Activated T-helper 1 cell treated with Interleukin-2 at 50 U/mL for 16 hours (primary cell): ENCODE measurements at regions not wholly inside any gene's neighbourhood (a gene's known extent, or its start where the extent isn't known, plus 50 kb on each side); places are given as distances from the start of the nearest gene placed in this dataset.

Experiments
- DNase-seq: peaks from one replicate; pipeline ENCODE4 v3.0.0-alpha.2; 2020; ENCODE audit warnings: low read depth

GRCh38 chr2:12286347-12286746 lies 430.4 kb upstream of the TRIB2 start:
- DNase-seq, result no peak

- no peak for DNase-seq
Observed at GRCh38 chr2:12287220-12287751, 429.4 kb upstream of the TRIB2 start.

- DNase-seq, result no peak
Observed at GRCh38 chr2:12288048-12288447, 428.7 kb upstream of the TRIB2 start.

GRCh38 chr2:12289120-12289802 lies 427.5 kb upstream of the TRIB2 start:
- DNase-seq, result no peak

- DNase-seq, result no peak
Observed at GRCh38 chr2:12291303-12291702, 425.4 kb upstream of the TRIB2 start.

GRCh38 chr2:12293874-12294273 lies 422.9 kb upstream of the TRIB2 start:
- DNase-seq, result no peak

- DNase-seq, result no peak
Observed at GRCh38 chr2:12295856-12296519, 420.7 kb upstream of the TRIB2 start.

- no peak for DNase-seq
Observed at GRCh38 chr2:12296915-12297314, 419.8 kb upstream of the TRIB2 start.

GRCh38 chr2:12298352-12298751 lies 418.4 kb upstream of the TRIB2 start:
- no peak for DNase-seq

GRCh38 chr2:12299431-12299830 lies 417.3 kb upstream of the TRIB2 start:
- no peak for DNase-seq

- no peak for DNase-seq
Observed at GRCh38 chr2:12300019-12300602, 416.6 kb upstream of the TRIB2 start.

GRCh38 chr2:12300927-12301326 lies 415.8 kb upstream of the TRIB2 start:
- DNase-seq, result no peak

GRCh38 chr2:12302140-12302539 lies 414.6 kb upstream of the TRIB2 start:
- DNase-seq, result no peak

GRCh38 chr2:12302691-12303090 lies 414.0 kb upstream of the TRIB2 start:
- no peak for DNase-seq

- DNase-seq, result no peak
Observed at GRCh38 chr2:12303181-12304030, 413.3 kb upstream of the TRIB2 start.

GRCh38 chr2:12304564-12305171 lies 412.1 kb upstream of the TRIB2 start:
- no peak for DNase-seq

- DNase-seq, result no peak
Observed at GRCh38 chr2:12305931-12306330, 410.8 kb upstream of the TRIB2 start.

- no peak for DNase-seq
Observed at GRCh38 chr2:12310399-12310798, 406.3 kb upstream of the TRIB2 start.

- DNase-seq, result no peak
Observed at GRCh38 chr2:12313445-12314126, 403.1 kb upstream of the TRIB2 start.

- DNase-seq, result no peak
Observed at GRCh38 chr2:12314127-12314760, 402.5 kb upstream of the TRIB2 start.

- DNase-seq, result no peak
Observed at GRCh38 chr2:12315224-12315623, 401.5 kb upstream of the TRIB2 start.
